Heart right ventricle (tissue), 16 donors: ENCODE measurements at regions not wholly inside any gene's neighbourhood (a gene's known extent, or its start where the extent isn't known, plus 50 kb on each side); places are given as distances from the start of the nearest gene placed in this dataset.

Source experiments
- ATAC-seq, 8 donors: fragments of 200-7000 bp; cut with Tn5 transposase; one replicate each; pipeline ENCODE4 v1.9.1; 2020; ENCODE audit warnings: mild to moderate bottlenecking in 8 of 8, moderate library complexity in 8 of 8, moderate number of reproducible peaks in 1 of 8
- DNase-seq, 2 donors: peaks; one replicate each; pipeline ENCODE4 v3.0.0-alpha.2; 2020
- H3K27ac ChIP-seq, 10 donors: fragments of 200-600 bp; sonication (generic) in 2 of 10; one replicate each; pipeline versions ENCODE4 v1.5.0 to v1.8.0; 2020 to 2022; ENCODE audit warnings: mild to moderate bottlenecking in 3 of 10
- H3K27me3 ChIP-seq, 7 donors: fragments of 200-600 bp; one replicate each; pipeline ENCODE4 v1.8.0; 2021 to 2022; ENCODE audit warnings: mild to moderate bottlenecking in 2 of 7
- H3K36me3 ChIP-seq, 9 donors: fragments of 200-600 bp; sonication (generic) in 1 of 9; one replicate each; pipeline versions ENCODE4 v1.5.0 to v1.8.0; 2020 to 2022; ENCODE audit warnings: mild to moderate bottlenecking in 2 of 9
- H3K4me1 ChIP-seq, 9 donors: fragments of 200-600 bp; sonication (generic) in 1 of 9; one replicate each; pipeline versions ENCODE4 v1.5.0 to v1.8.0; 2020 to 2022; ENCODE audit warnings: mild to moderate bottlenecking in 4 of 9
- H3K4me3 ChIP-seq, 10 donors: fragments of 200-600 bp; sonication (generic) in 2 of 10; one replicate each; pipeline versions ENCODE4 v1.5.0 to v1.8.0; 2020 to 2022; ENCODE audit warnings: mild to moderate bottlenecking in 7 of 10, moderate library complexity in 2 of 10
- H3K9me3 ChIP-seq, 11 donors: fragments of 200-600 bp in 10 of 11; sonication (generic) in 2 of 11; one replicate each; pipeline versions ENCODE4 v1.5.0 to v1.8.0; 2013 to 2022; ENCODE audit warnings: mild to moderate bottlenecking in 2 of 11, control low read depth in 1 of 11, moderate library complexity in 1 of 11
- WGBS, 2 donors: extraction: QIAGEN DNeasy Blood & Tissue Kit; methylation state at CpG; one replicate each; pipeline ENCODE4 v1.1.7; 2013; ENCODE audit warnings: inconsistent platforms in 1 of 2; 5-methylcytosine and 5-hydroxymethylcytosine counted together
- intact Hi-C, 10 donors: fragments of 100-400 bp; cut with DNase I; formaldehyde crosslinking; loops; one replicate each; pipeline versions ENCODE4 v1.11.1 to v1.14.2; 2022
- TF ChIP-seq, protein P1 (sequence below), 9 donors: fragments of 200-600 bp; sonication (generic) in 2 of 9; IDR thresholded peaks; one replicate each; pipeline versions ENCODE4 v1.5.0 to v1.8.0; 2021 to 2022; ENCODE audit warnings: antibody characterized with exemption in 9 of 9, mild to moderate bottlenecking in 5 of 9, moderate library complexity in 1 of 9
- donor health status: Arrhythmogenic right ventricular cardiomyopathy.
- donor health status: ischemic (EF 13 %, LVEDD 7.1; RV severe dilation, severe dysfunction).
- donor health status: healthy with polysubstance abuse.
- donor health status: DM: no; HTN: yes; CAD: no.
- donor health status: DM: no; HTN: no; CAD: no.
- donor health status: ischemic (EF 25% LVEDD 6.9; RV normal size, moderate dysfunction).
- donor health status: ischemic (EF 25% LVEDD 5.7; RV mildly dilated, moderate dysfunction).
- donor health status: healthy.
- donor health status: DM: yes; HTN: yes; CAD: no.
- donor health status: Ischemic cardiomyopathy.
- donor health status: ischemic (EF 35%, LVEDD 5.7; RV mildly dilated, moderate dysfunction).
- donor health status: nonischemic (EF 11% LVEDD 7.7; RV severe dilation, severe dysfunction).
- donor health status: DM: yes; HTN: yes; CAD: no.
- donor health status: PGD.
- donor health status: ischemic (EF 29% LVEDD 5.4; RV normal size, mild dysfunction).
- donor health status: nonischemic (EF 23%, LVEDD 6.1; RV moderate dilation, normal function).

DNA sequence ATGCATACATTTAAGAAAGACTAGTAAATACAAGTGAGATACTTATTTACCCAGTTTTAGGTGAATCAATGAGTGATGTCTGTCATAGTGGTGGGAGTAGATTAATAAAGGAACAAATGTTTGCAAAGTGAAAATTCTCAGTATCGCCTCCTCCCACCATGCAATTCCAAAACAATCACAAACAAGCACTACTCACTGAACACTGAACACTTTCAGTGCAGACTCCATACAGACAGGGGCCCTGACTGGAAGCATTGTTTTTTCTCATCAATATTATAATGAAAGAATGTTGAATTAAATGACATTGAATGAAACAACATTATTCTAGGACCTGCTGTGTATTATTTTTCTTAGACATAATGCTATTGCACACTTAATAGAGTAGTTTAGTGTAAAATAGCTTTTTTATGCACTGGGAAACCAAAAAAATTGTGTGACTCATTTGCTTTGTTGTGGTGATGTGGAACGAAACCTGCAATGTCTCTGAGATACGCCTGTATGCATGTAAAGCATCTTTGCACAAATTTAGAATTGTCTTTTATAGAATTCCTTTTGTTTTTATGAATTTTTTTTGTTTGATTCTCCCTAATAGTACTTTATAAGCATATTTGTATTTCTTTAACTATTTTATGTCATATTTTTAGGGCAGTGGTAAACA is 317.5 kb downstream of the UTRN start:
- H3K4me1 ChIP-seq: peaks cover 0 to 10% (median 0%) of the 10 kb centered on the region in 9 donors
- H3K9me3 ChIP-seq: peaks cover 0 to 18% (median 7%) of the 10 kb centered on the region in 11 donors
- ATAC-seq (no peak), DNase-seq (no peak)
- no peak overlapping the region for H3K27ac ChIP-seq
- 98% methylated on average over 3 of the region's 3 CpGs for WGBS, 2 donors
- peaks cover 0 to 24% (median 0%) of the 10 kb centered on the region in 9 donors for H3K36me3 ChIP-seq
- TF ChIP-seq, protein P1, sequence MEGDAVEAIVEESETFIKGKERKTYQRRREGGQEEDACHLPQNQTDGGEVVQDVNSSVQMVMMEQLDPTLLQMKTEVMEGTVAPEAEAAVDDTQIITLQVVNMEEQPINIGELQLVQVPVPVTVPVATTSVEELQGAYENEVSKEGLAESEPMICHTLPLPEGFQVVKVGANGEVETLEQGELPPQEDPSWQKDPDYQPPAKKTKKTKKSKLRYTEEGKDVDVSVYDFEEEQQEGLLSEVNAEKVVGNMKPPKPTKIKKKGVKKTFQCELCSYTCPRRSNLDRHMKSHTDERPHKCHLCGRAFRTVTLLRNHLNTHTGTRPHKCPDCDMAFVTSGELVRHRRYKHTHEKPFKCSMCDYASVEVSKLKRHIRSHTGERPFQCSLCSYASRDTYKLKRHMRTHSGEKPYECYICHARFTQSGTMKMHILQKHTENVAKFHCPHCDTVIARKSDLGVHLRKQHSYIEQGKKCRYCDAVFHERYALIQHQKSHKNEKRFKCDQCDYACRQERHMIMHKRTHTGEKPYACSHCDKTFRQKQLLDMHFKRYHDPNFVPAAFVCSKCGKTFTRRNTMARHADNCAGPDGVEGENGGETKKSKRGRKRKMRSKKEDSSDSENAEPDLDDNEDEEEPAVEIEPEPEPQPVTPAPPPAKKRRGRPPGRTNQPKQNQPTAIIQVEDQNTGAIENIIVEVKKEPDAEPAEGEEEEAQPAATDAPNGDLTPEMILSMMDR (IDR thresholded peaks at IDR 0.05): no peak
- H3K4me3 ChIP-seq: no peak overlapping the region
- intact Hi-C loops: no loop called here
- no peaks in the 10 kb centered on the region for H3K27me3 ChIP-seq

DNA sequence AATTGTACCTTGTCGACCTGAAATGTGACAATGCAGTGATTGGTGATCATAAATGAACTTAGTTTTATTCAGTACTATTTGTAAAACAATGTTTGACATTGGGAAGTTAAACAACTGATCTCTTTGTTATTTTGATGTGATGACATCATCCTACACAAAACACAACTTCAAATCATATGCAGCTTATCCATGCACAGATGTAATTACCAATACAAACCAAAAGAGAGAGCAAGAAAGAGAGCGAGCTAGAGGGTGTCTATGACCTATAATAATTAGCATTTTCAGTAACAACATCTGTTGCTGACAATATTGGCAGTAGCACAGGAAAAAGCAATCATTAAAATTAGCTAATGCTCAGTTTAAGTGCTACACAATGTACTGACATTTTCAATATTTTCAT is 320.9 kb downstream of the UTRN start:
- Histone ChIP-seq H3K4me1 (peaks cover 0 to 11% (median 0%) of the 10 kb centered on the region in 9 donors), H3K9me3 (peaks cover 0 to 4% (median 0%) of the 10 kb centered on the region in 11 donors), H3K27me3 (no peaks in the 10 kb centered on the region), H3K4me3 (no peak overlapping the region), H3K27ac (no peak overlapping the region), H3K36me3 (peaks cover 0 to 13% (median 0%) of the 10 kb centered on the region in 9 donors)
- ATAC-seq (no peak), DNase-seq (no peak)
- TF ChIP-seq, protein P1 (IDR thresholded peaks at IDR 0.05): no peak
- intact Hi-C loops: no loop called here
- 77 to 83% methylated on average over 2 of the region's 2 CpGs for WGBS, 2 donors

DNA sequence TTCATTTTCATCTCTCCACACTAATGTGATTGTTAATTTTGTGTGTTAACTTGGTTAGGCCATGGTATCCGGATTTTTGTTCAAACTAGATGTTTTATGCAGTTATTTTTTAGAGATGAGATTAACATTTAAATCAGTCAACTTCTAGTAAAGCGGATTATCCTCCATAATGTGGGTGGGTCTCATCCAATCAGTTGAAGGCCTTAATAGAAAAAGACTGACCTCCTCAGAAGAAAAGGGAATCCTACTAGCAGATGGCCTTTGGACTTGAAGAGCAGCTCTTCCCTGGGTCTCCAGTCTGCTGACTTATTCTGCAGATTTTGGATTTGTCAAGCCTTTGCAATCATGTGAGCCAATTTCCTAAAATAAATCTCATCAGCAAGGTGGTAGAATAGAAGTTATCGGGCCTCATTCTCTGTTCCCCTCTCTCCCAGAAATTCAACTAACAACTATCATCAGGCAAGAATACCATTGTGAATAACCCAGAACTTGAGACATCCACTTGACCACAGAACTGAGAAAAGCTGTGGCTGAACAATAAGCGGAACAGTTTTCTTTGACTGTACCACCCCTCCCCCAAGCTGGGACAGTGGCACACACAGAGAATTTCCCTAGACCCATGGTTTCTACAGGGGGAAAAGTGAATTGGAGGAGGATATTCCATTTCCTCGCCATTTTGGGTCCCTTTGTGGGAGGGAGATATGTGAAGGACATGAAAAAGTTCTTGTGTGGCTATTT is 323.0 kb downstream of the UTRN start:
- intact Hi-C loops: no loop called here
- 78 to 90% methylated on average over 5 of the region's 5 CpGs for WGBS, 2 donors
- ATAC-seq: no peak

DNA sequence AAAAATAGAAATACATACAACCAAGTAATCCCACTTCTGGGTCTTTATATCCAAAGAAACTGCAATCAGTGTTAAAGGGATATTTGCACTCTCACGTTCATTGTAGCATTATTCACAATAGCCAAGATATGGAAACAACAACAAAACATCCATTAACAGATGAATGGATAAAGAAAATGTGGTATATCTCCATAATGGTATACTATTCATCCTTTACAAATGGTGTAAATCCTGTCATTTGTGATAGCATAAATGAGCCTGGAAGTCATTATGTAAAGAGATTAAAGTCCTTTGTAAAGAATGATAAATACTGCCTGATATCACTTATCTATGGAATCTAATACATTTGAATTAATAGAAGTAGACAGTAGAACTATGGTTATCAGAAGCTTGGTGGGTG is 327.7 kb downstream of the UTRN start:
- ATAC-seq (no peak), DNase-seq (no peak)
- WGBS, 2 donors: 91 to 92% methylated on average over 1 of the region's 1 CpG
- TF ChIP-seq, protein P1 (IDR thresholded peaks at IDR 0.05): no peak
- intact Hi-C loops: no loop called here
- Histone ChIP-seq H3K4me1 (peaks cover 0 to 6% (median 0%) of the 10 kb centered on the region in 9 donors), H3K36me3 (peaks cover 0 to 1% (median 0%) of the 10 kb centered on the region in 9 donors), H3K27ac (no peak overlapping the region), H3K9me3 (no peaks in the 10 kb centered on the region), H3K27me3 (no peaks in the 10 kb centered on the region), H3K4me3 (no peak overlapping the region)

More for the DNA sequence above, 323.0 kb downstream of the UTRN start:
- H3K9me3 ChIP-seq: no peaks in the 10 kb centered on the region
- no peaks in the 10 kb centered on the region for H3K27me3 ChIP-seq
- DNase-seq: no peak
- no peak overlapping the region for H3K27ac ChIP-seq
- no peak overlapping the region for H3K4me3 ChIP-seq
- H3K36me3 ChIP-seq: peaks cover 0 to 13% (median 0%) of the 10 kb centered on the region in 9 donors
- peaks cover 0 to 10% (median 0%) of the 10 kb centered on the region in 9 donors for H3K4me1 ChIP-seq
- TF ChIP-seq, protein P1 (IDR thresholded peaks at IDR 0.05): no peak
